ENCODE measurements at regions not wholly inside any gene's neighbourhood (a gene's known extent, or its start where the extent isn't known, plus 50 kb on each side); places are given as distances from the start of the nearest gene placed in this dataset.

DNA sequence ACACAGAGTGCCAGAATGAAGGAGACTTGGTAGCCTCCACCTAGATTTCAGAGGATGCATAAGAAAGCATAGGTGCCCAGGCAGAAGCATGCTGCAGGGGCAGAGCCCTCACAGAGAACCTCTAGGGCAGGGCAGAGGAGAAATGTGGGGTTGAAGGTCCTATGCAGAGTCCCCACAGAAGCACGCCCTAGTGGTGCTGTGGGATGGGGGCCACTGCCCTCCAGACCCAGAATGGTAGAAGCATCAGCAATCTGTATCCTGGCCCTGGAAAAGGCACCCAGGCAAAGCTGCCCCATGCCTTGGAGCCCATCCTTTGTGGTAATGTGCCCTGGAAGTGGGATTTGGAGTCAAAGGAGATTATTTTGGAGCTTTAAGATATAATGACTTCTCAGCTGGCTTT is 992.9 kb upstream of the PABPC4L start:
- TF ChIP-seq, protein P1, sequence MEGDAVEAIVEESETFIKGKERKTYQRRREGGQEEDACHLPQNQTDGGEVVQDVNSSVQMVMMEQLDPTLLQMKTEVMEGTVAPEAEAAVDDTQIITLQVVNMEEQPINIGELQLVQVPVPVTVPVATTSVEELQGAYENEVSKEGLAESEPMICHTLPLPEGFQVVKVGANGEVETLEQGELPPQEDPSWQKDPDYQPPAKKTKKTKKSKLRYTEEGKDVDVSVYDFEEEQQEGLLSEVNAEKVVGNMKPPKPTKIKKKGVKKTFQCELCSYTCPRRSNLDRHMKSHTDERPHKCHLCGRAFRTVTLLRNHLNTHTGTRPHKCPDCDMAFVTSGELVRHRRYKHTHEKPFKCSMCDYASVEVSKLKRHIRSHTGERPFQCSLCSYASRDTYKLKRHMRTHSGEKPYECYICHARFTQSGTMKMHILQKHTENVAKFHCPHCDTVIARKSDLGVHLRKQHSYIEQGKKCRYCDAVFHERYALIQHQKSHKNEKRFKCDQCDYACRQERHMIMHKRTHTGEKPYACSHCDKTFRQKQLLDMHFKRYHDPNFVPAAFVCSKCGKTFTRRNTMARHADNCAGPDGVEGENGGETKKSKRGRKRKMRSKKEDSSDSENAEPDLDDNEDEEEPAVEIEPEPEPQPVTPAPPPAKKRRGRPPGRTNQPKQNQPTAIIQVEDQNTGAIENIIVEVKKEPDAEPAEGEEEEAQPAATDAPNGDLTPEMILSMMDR (IDR thresholded peaks at IDR 0.05), result no peak
- TF ChIP-seq, protein P2, sequence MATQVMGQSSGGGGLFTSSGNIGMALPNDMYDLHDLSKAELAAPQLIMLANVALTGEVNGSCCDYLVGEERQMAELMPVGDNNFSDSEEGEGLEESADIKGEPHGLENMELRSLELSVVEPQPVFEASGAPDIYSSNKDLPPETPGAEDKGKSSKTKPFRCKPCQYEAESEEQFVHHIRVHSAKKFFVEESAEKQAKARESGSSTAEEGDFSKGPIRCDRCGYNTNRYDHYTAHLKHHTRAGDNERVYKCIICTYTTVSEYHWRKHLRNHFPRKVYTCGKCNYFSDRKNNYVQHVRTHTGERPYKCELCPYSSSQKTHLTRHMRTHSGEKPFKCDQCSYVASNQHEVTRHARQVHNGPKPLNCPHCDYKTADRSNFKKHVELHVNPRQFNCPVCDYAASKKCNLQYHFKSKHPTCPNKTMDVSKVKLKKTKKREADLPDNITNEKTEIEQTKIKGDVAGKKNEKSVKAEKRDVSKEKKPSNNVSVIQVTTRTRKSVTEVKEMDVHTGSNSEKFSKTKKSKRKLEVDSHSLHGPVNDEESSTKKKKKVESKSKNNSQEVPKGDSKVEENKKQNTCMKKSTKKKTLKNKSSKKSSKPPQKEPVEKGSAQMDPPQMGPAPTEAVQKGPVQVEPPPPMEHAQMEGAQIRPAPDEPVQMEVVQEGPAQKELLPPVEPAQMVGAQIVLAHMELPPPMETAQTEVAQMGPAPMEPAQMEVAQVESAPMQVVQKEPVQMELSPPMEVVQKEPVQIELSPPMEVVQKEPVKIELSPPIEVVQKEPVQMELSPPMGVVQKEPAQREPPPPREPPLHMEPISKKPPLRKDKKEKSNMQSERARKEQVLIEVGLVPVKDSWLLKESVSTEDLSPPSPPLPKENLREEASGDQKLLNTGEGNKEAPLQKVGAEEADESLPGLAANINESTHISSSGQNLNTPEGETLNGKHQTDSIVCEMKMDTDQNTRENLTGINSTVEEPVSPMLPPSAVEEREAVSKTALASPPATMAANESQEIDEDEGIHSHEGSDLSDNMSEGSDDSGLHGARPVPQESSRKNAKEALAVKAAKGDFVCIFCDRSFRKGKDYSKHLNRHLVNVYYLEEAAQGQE (IDR thresholded peaks at IDR 0.05), result no peak
- TF ChIP-seq RAD21 (conservative IDR thresholded peaks at IDR 0.05 in 1 of 2, IDR thresholded peaks at IDR 0.05 in 1 of 2), result no peak
- no peak for TF ChIP-seq MYC (IDR thresholded peaks at IDR 0.05; ENCODE audit: borderline replicate concordance, low read length)
- no peak for TF ChIP-seq HOXB13 (CRISPR knock-in tag; IDR thresholded peaks at IDR 0.05; ENCODE audit: low read depth)

Measured in A549 (cell line).